KMS-11 (cell line): ENCODE measurements at regions not wholly inside any gene's neighbourhood (a gene's known extent, or its start where the extent isn't known, plus 50 kb on each side); places are given as distances from the start of the nearest gene placed in this dataset.

Experiments used
- H2AFZ ChIP-seq: fragments of 200-600 bp; sonication (generic); 2 replicates; pipeline ENCODE4 v1.6.1; 2016; ENCODE audit warnings: antibody characterized with exemption, mixed run types, low read depth
- H3K27ac ChIP-seq: fragments of 200-600 bp; sonication (generic); 2 replicates; pipeline ENCODE4 v1.6.1; 2016; ENCODE audit warnings: mild to moderate bottlenecking, mixed run types
- H3K27me3 ChIP-seq: fragments of 200-600 bp; sonication (generic); 2 replicates; pipeline ENCODE4 v1.6.1; 2017; ENCODE audit warnings: mild to moderate bottlenecking, low read depth, mixed run types, moderate library complexity; ENCODE audit not compliant: insufficient read depth
- H3K36me3 ChIP-seq: fragments of 200-600 bp; sonication (generic); 2 replicates; pipeline ENCODE4 v1.6.1; 2017; ENCODE audit warnings: mild to moderate bottlenecking, mixed run types; ENCODE audit not compliant: insufficient read depth
- H3K4me1 ChIP-seq: fragments of 200-600 bp; sonication (generic); 2 replicates; pipeline ENCODE4 v1.6.1; 2016; ENCODE audit warnings: mild to moderate bottlenecking, low read depth, mixed run types; ENCODE audit not compliant: poor library complexity, severe bottlenecking
- H3K4me2 ChIP-seq: fragments of 200-600 bp; sonication (generic); 2 replicates; pipeline ENCODE4 v1.7.0; 2016; ENCODE audit warnings: mild to moderate bottlenecking, mixed run types
- H3K4me3 ChIP-seq: fragments of 200-600 bp; sonication (generic); IDR thresholded peaks from 2 replicates; pipeline ENCODE4 v1.6.1; 2017; ENCODE audit warnings: low read depth, low read length, mixed read lengths; ENCODE audit not compliant: insufficient read depth
- H3K79me2 ChIP-seq: fragments of 200-600 bp; sonication (generic); 2 replicates; pipeline ENCODE4 v1.6.1; 2016; ENCODE audit warnings: low read depth, mixed run types; ENCODE audit not compliant: insufficient read depth
- H3K9ac ChIP-seq: fragments of 200-600 bp; sonication (generic); 2 replicates; pipeline ENCODE4 v1.6.1; 2016; ENCODE audit warnings: mild to moderate bottlenecking, mixed run types
- H4K20me1 ChIP-seq: fragments of 200-600 bp; sonication (generic); 2 replicates; pipeline ENCODE4 v1.6.1; 2016; ENCODE audit warnings: mild to moderate bottlenecking, mixed run types; ENCODE audit not compliant: insufficient read depth
- TF ChIP-seq, protein P1 (sequence below): fragments of 200-600 bp; sonication (generic); conservative IDR thresholded peaks from 2 replicates; pipeline ENCODE4 v1.6.1; 2017; ENCODE audit warnings: low read depth, mild to moderate bottlenecking, antibody characterized with exemption, low read length, moderate library complexity, mixed read lengths

DNA sequence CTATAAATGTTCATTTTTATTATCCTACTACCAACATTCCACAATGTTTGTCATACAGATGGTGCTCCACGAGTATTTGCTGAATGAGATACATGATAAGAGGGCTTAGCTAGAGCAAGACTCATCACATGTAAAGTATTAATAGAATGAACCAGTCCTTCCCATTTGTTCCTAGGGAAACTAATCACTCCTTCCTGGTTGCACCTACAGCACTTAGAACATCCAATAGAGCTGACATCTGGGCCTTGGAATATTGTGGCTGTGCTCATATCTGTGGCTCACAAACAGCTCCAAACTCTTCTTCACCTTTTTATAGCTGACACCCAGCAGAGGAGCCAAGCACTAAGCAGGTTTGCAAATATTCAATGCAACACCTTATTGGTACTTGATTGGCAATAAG lies 91.9 kb upstream of the C1GALT1 start:
- Histone ChIP-seq H3K4me3 (no peak overlapping the region), H3K9ac (no peak overlapping the region), H4K20me1 (no peaks in the 10 kb centered on the region), H3K4me2 (no peak overlapping the region), H3K79me2 (no peaks in the 10 kb centered on the region), H3K27me3 (no peaks in the 10 kb centered on the region), H3K4me1 (no peaks in the 10 kb centered on the region), H3K36me3 (no peaks in the 10 kb centered on the region), H3K27ac (no peak overlapping the region), H2AFZ (no peak overlapping the region)
- TF ChIP-seq, protein P1, sequence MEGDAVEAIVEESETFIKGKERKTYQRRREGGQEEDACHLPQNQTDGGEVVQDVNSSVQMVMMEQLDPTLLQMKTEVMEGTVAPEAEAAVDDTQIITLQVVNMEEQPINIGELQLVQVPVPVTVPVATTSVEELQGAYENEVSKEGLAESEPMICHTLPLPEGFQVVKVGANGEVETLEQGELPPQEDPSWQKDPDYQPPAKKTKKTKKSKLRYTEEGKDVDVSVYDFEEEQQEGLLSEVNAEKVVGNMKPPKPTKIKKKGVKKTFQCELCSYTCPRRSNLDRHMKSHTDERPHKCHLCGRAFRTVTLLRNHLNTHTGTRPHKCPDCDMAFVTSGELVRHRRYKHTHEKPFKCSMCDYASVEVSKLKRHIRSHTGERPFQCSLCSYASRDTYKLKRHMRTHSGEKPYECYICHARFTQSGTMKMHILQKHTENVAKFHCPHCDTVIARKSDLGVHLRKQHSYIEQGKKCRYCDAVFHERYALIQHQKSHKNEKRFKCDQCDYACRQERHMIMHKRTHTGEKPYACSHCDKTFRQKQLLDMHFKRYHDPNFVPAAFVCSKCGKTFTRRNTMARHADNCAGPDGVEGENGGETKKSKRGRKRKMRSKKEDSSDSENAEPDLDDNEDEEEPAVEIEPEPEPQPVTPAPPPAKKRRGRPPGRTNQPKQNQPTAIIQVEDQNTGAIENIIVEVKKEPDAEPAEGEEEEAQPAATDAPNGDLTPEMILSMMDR, result no peak

DNA sequence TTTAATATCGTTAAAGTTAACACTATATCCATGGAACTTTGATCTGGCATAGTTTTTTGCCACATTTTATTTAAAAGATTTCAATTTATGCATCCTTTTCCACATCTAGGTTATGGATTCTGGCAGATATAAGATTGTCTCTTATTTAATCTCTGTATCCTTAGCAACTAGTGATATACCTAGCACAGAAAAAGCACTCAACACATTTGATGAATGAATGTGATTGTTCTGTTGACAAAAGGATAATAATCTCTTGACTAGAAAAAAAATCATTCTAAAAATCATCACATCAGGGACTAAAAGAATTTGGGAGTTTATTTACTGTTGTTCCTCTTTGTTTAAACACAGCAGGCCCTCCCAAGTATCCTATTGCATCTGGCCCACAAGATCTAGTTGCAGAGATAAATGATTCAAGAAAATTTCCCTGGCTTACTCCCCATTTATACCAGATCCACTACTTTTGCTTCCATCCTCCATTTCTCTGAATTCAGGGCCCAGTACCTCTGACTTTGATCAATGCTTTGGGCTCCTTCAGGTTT lies 84.0 kb upstream of the C1GALT1 start:
- no peak overlapping the region for H3K4me2 ChIP-seq
- H4K20me1 ChIP-seq, result no peaks in the 10 kb centered on the region
- H3K9ac ChIP-seq, result no peak overlapping the region
- peaks cover 6% of the 10 kb centered on the region for H3K4me1 ChIP-seq
- TF ChIP-seq, protein P1, result no peak
- H2AFZ ChIP-seq, result no peak overlapping the region
- H3K4me3 ChIP-seq, result no peak overlapping the region
- H3K27ac ChIP-seq, result no peak overlapping the region
- no peaks in the 10 kb centered on the region for H3K79me2 ChIP-seq
- H3K36me3 ChIP-seq, result no peaks in the 10 kb centered on the region
- no peaks in the 10 kb centered on the region for H3K27me3 ChIP-seq

DNA sequence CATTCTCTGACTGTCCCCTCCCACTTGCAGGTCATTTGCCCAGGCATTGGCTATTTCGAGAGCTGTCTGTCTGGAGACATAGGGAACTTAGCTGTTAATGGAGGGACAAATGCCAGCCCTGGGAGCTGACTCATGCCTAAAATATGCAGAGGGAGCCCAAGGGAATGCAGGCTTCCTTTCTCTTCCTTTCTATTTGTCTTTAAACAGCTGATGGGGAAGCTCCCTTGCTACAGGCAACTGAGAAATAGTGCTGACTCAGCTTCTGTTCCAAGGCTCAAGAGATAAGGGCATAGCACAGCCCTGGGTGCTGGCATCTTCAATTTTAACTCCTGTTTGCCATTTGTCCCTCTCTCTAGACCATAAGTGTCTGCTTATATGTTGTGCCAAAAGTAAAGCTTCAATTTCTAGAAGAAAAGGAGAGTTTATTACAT lies 82.7 kb upstream of the C1GALT1 start:
- Histone ChIP-seq H3K9ac (no peak overlapping the region), H3K27me3 (no peaks in the 10 kb centered on the region), H3K4me2 (no peak overlapping the region), H2AFZ (no peak overlapping the region), H3K79me2 (no peaks in the 10 kb centered on the region), H3K4me3 (no peak overlapping the region), H3K27ac (no peak overlapping the region), H4K20me1 (no peaks in the 10 kb centered on the region), H3K4me1 (peaks cover 6% of the 10 kb centered on the region), H3K36me3 (no peaks in the 10 kb centered on the region)
- TF ChIP-seq, protein P1, result no peak

DNA sequence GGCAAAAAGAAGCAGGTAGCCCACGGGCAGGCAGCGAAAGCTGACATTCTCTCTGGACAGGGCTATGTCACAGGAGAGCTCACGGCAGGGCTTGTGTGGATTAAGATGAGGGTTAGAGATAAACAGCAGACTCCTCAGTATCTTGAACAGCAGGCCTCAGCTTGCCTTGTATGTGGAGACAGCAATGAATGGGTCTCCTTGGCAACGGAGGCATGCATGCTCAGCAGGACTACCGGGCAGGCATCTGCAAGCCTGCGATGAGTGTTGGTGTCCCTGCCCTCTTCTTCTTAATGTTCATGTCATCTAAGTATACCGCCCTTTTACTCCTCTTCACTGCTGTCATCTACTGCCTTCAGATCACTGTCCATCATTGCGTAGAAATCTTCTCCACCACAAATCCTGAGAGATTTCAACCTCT lies 81.9 kb upstream of the C1GALT1 start:
- TF ChIP-seq, protein P1, result no peak
- Histone ChIP-seq H3K4me2 (no peak overlapping the region), H2AFZ (no peak overlapping the region), H3K79me2 (no peaks in the 10 kb centered on the region), H3K9ac (no peak overlapping the region), H4K20me1 (no peaks in the 10 kb centered on the region), H3K36me3 (no peaks in the 10 kb centered on the region), H3K27ac (no peak overlapping the region), H3K4me3 (no peak overlapping the region), H3K4me1 (peaks cover 6% of the 10 kb centered on the region), H3K27me3 (no peaks in the 10 kb centered on the region)
